Trophoblast cell (in vitro differentiated cells and primary cell): ENCODE measurements at regions not wholly inside any gene's neighbourhood (a gene's known extent, or its start where the extent isn't known, plus 50 kb on each side); places are given as distances from the start of the nearest gene placed in this dataset.

ENCODE experiments used
- DNase-seq, 2 donors: peaks; one replicate each; pipeline ENCODE4 v3.0.0-alpha.2; 2016
- H2AFZ ChIP-seq: 2 replicates; pipeline ENCODE4 v1.6.1; 2013; ENCODE audit warnings: low read length, moderate library complexity, mild to moderate bottlenecking; ENCODE audit not compliant: insufficient read depth, poor library complexity
- H2AK5ac ChIP-seq: 2 replicates; pipeline ENCODE4 v1.6.1; 2013; ENCODE audit warnings: mild to moderate bottlenecking, low read length
- H2BK120ac ChIP-seq: 2 replicates; pipeline ENCODE4 v1.6.1; 2013; ENCODE audit warnings: low read length, mild to moderate bottlenecking, moderate library complexity; ENCODE audit not compliant: insufficient read depth, poor library complexity
- H2BK12ac ChIP-seq: 2 replicates; pipeline ENCODE4 v1.6.1; 2013; ENCODE audit warnings: mild to moderate bottlenecking, low read length, moderate library complexity
- H2BK5ac ChIP-seq: 2 replicates; pipeline ENCODE4 v1.6.1; 2013; ENCODE audit warnings: low read length, low read depth, moderate library complexity, mild to moderate bottlenecking; ENCODE audit not compliant: poor library complexity
- H3K14ac ChIP-seq: 2 replicates; pipeline ENCODE4 v1.6.1; 2013; ENCODE audit warnings: mild to moderate bottlenecking, low read length
- H3K18ac ChIP-seq: 2 replicates; pipeline ENCODE4 v1.6.1; 2013; ENCODE audit warnings: mild to moderate bottlenecking, low read length
- H3K23ac ChIP-seq: 2 replicates; pipeline ENCODE4 v1.6.1; 2013; ENCODE audit warnings: low read length
- H3K27ac ChIP-seq: 2 replicates; pipeline ENCODE4 v1.5.1; 2013; ENCODE audit warnings: low read depth, mild to moderate bottlenecking, inconsistent platforms, low read length, moderate library complexity
- H3K27me3 ChIP-seq: 2 replicates; pipeline ENCODE4 v1.6.1; 2013; ENCODE audit warnings: inconsistent platforms, mild to moderate bottlenecking, low read length, moderate library complexity; ENCODE audit not compliant: insufficient read depth
- H3K36me3 ChIP-seq, 2 experiments: 1 replicate in 1 of 2; 2 replicates in 1 of 2; pipeline ENCODE4 v1.6.1; 2013; ENCODE audit warnings: low read length in 2 of 2, mild to moderate bottlenecking in 2 of 2, moderate library complexity in 1 of 2; ENCODE audit not compliant: insufficient read depth in 2 of 2, control insufficient read depth in 1 of 2
- H3K4ac ChIP-seq: 2 replicates; pipeline ENCODE4 v1.6.1; 2013; ENCODE audit warnings: low read depth, mild to moderate bottlenecking, low read length, moderate library complexity
- H3K4me1 ChIP-seq, 2 experiments: 1 replicate in 1 of 2; 2 replicates in 1 of 2; pipeline ENCODE4 v1.6.1; 2013; ENCODE audit warnings: low read length in 2 of 2, mild to moderate bottlenecking in 2 of 2, moderate library complexity in 1 of 2; ENCODE audit not compliant: insufficient read depth in 2 of 2, control insufficient read depth in 1 of 2
- H3K4me2 ChIP-seq: 2 replicates; pipeline ENCODE4 v1.6.1; 2013; ENCODE audit warnings: inconsistent platforms, mild to moderate bottlenecking, low read length, moderate library complexity
- H3K4me3 ChIP-seq: 2 replicates; pipeline ENCODE4 v1.5.1; 2013; ENCODE audit warnings: mild to moderate bottlenecking, low read depth, low read length, inconsistent platforms
- H3K79me1 ChIP-seq: one replicate; pipeline ENCODE4 v1.6.1; 2013; ENCODE audit warnings: low read length
- H3K79me2 ChIP-seq: 2 replicates; pipeline ENCODE4 v1.6.1; 2013; ENCODE audit warnings: low read length, mild to moderate bottlenecking; ENCODE audit not compliant: control insufficient read depth, insufficient read depth, poor library complexity
- H3K9ac ChIP-seq: 2 replicates; pipeline ENCODE4 v1.6.1; 2013; ENCODE audit warnings: mild to moderate bottlenecking, low read length
- H3K9me3 ChIP-seq: 2 replicates; pipeline ENCODE4 v1.6.1; 2013; ENCODE audit warnings: low read depth, mild to moderate bottlenecking, control low read depth, inconsistent platforms, low read length; ENCODE audit not compliant: insufficient read depth
- H4K12ac ChIP-seq: 2 replicates; pipeline ENCODE4 v1.6.1; 2013; ENCODE audit warnings: low read depth, mild to moderate bottlenecking, low read length, moderate library complexity
- H4K8ac ChIP-seq: 2 replicates; pipeline ENCODE4 v1.6.1; 2013; ENCODE audit warnings: low read depth, mild to moderate bottlenecking, low read length, moderate library complexity
- H4K91ac ChIP-seq: one replicate; pipeline ENCODE4 v1.6.1; 2013; ENCODE audit warnings: low read depth, mild to moderate bottlenecking, low read length, moderate library complexity
- WGBS: extraction: QIAGEN DNeasy Blood & Tissue Kit; methylation state at CpG from one replicate; pipeline ENCODE4 v1.1.7; 2013; ENCODE audit warnings: missing lambda C conversion rate; ENCODE audit not compliant: insufficient read length, insufficient coverage; ENCODE audit errors: extremely low coverage; 5-methylcytosine and 5-hydroxymethylcytosine counted together

DNA sequence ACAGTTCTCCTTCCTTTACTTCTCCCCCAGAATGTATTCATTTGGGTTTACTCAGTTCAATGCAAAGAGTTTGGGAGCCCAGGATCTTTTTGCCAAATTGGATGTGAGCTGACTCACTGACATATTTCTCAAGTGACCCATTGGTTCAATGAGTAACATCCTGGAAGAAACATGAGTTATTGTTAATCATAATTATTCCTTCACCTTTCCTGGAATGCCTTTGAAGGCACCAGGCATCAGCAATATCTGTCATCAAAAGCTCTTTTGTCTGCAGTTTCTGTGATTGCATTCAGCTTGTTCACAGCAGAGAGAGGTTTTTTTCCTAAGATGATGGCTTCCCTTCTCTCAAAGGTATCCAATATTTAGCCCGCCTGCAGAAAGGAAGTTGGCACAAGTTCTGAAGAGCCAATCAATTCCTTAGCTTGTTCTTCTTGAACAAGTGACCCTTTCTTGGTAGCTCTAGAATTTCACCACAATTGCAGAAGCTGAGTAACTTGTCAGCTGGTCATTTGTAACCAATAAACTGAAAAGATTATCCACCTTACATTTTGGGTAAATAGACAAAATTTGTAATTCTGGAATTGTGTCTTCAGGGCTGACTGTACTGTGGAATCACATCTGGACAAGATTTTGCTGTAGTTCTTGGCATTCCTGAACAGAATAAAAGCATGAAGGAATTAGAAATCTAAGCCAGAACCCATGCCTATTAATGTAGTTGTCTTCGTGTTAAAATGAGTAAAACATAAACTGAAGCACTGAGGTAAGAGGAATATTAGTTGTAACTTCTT lies 72.2 kb upstream of the TMEM17 start:
- H3K36me3 ChIP-seq: no peaks in the 10 kb centered on the region
- no peak overlapping the region for H3K14ac ChIP-seq
- H3K4me3 ChIP-seq: no peak overlapping the region
- no peak overlapping the region for H2BK12ac ChIP-seq
- no peaks in the 10 kb centered on the region for H3K79me1 ChIP-seq
- no peak overlapping the region for H4K8ac ChIP-seq
- no peak overlapping the region for H3K4ac ChIP-seq
- H2AK5ac ChIP-seq: no peak overlapping the region
- peaks cover 0 to 4% of the 10 kb centered on the region in 2 experiments for H3K4me1 ChIP-seq
- H2BK120ac ChIP-seq: no peak overlapping the region
- H2BK5ac ChIP-seq: no peak overlapping the region
- no peaks in the 10 kb centered on the region for H3K9me3 ChIP-seq
- H4K91ac ChIP-seq: no peak overlapping the region
- H3K4me2 ChIP-seq: no peak overlapping the region
- no CpG with 5 or more reads among the region's 2 CpGs for WGBS
- no peaks in the 10 kb centered on the region for H3K27me3 ChIP-seq
- H2AFZ ChIP-seq: no peak overlapping the region
- DNase-seq: peak; percentile 48 to 75
- no peaks in the 10 kb centered on the region for H3K79me2 ChIP-seq
- no peak overlapping the region for H4K12ac ChIP-seq
- H3K27ac ChIP-seq: no peak overlapping the region
- no peak overlapping the region for H3K23ac ChIP-seq
- H3K18ac ChIP-seq: no peak overlapping the region
- H3K9ac ChIP-seq: no peak overlapping the region

DNA sequence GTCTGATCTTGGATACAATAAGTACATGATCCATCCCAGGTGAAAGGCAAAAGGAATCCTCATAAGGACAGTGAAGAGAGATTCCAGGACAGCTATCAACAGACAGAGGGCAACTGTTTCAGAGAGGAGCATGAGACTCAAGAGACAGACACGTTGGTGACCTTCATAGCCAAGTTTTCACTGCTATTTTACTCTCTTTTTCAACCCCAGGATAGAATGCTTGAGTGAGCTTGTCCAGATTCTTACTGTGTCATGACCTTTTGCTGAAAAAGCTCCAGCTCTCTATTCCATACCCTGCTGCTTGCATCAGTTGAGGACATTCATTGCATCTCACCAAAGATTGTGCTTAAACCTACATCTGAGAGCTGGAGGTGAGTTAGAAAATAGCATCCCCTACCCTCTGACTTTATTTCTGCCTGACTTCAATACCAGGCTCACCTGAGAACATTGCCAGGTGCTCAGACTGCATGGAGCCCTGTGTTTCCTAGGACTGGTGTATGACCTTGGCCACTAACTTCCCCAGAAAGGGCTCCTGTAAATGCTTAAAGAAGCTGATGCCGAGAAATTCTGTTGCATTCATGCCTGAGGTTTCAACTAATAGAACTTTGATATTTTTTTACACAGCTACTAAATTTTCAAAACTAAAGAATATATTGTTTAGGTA lies 70.4 kb upstream of the TMEM17 start:
- Histone ChIP-seq H2BK12ac (no peak overlapping the region), H3K27me3 (no peaks in the 10 kb centered on the region), H2AFZ (no peak overlapping the region), H3K9ac (no peak overlapping the region), H4K8ac (no peak overlapping the region), H2BK5ac (no peak overlapping the region), H3K79me1 (no peaks in the 10 kb centered on the region), H3K18ac (no peak overlapping the region), H3K36me3 (no peaks in the 10 kb centered on the region), H2BK120ac (no peak overlapping the region), H3K4me3 (no peak overlapping the region), H3K14ac (no peak overlapping the region), H3K4ac (no peak overlapping the region), H4K91ac (no peak overlapping the region), H3K27ac (peak overlapping the region; percentile 20), H3K9me3 (no peaks in the 10 kb centered on the region), H4K12ac (no peak overlapping the region), H3K4me2 (no peak overlapping the region), H2AK5ac (no peak overlapping the region), H3K4me1 (peaks cover 0 to 4% of the 10 kb centered on the region in 2 experiments), H3K79me2 (no peaks in the 10 kb centered on the region), H3K23ac (no peak overlapping the region)
- WGBS: no CpG with 5 or more reads among the region's 2 CpGs
- DNase-seq: no peak

DNA sequence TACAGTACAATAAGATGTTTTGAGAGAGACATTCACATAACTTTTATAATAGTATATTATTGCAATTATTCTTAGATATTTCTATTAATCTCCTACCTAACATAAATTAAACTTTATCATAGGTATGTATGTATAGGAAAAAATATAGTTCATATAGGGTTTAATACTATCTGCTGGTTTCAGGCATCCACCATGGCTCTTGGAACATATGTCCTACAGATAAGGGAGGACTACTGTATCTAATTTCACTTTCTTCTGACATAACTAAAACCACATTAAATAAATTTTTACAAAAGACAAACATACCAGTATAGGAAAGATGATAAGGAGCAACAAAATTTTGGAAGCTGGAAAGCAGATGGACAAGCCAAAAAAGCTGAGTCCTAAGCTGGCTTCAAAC lies 67.9 kb upstream of the TMEM17 start:
- Histone ChIP-seq H2AK5ac (no peak overlapping the region), H3K14ac (no peak overlapping the region), H3K27me3 (peaks cover 5% of the 10 kb centered on the region), H3K23ac (no peak overlapping the region), H3K4me2 (no peak overlapping the region), H4K8ac (no peak overlapping the region), H2BK12ac (no peak overlapping the region), H3K4ac (no peak overlapping the region), H2BK5ac (no peak overlapping the region), H3K9ac (no peak overlapping the region), H3K27ac (no peak overlapping the region), H3K4me3 (no peak overlapping the region), H3K79me2 (no peaks in the 10 kb centered on the region), H4K12ac (no peak overlapping the region), H2AFZ (no peak overlapping the region), H3K36me3 (no peaks in the 10 kb centered on the region), H4K91ac (no peak overlapping the region), H3K79me1 (no peaks in the 10 kb centered on the region), H2BK120ac (no peak overlapping the region), H3K4me1 (peaks cover 4 to 9% of the 10 kb centered on the region in 2 experiments), H3K18ac (no peak overlapping the region), H3K9me3 (peaks cover 2% of the 10 kb centered on the region)
- no peak for DNase-seq

DNA sequence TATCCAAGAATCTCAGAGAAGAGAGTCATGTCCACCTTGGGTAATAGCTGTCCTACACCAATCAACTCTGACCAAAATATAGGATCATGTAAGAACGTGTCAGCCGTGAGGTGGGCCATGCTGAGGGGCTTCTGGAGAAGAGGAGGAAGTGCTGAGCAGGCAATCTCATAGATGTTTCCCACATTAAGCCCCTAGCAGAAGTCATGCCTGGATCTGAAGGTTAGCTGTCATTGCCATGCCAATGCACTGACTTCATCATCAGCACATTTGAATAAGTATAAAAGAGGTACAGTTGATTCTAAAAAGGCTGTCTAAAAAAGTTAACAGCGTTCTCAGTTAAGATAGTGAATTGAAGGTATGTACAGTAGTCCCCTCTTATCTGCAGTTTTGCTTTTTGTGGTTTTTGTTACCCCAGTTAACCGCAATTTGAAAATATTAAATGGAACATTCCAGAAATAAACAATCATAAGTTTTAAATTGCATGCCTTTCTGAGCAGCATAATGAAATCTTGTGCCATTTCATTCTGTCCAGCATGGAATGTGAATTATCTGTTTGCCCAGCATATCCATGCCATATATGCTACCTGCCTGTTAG lies 67.2 kb upstream of the TMEM17 start:
- Histone ChIP-seq H3K4me3 (no peak overlapping the region), H3K4me2 (no peak overlapping the region), H2BK12ac (no peak overlapping the region), H4K12ac (no peak overlapping the region), H2BK120ac (no peak overlapping the region), H3K79me1 (no peaks in the 10 kb centered on the region), H3K9ac (no peak overlapping the region), H3K27ac (no peak overlapping the region), H3K4ac (no peak overlapping the region), H2AK5ac (no peak overlapping the region), H3K27me3 (peaks cover 5% of the 10 kb centered on the region), H3K4me1 (peaks cover 4 to 9% of the 10 kb centered on the region in 2 experiments), H3K9me3 (peaks cover 2% of the 10 kb centered on the region), H3K79me2 (no peaks in the 10 kb centered on the region), H3K14ac (no peak overlapping the region), H3K36me3 (no peaks in the 10 kb centered on the region), H3K18ac (no peak overlapping the region), H4K91ac (no peak overlapping the region), H3K23ac (no peak overlapping the region), H2BK5ac (no peak overlapping the region), H2AFZ (no peak overlapping the region), H4K8ac (no peak overlapping the region)
- no peak for DNase-seq
- no CpG with 5 or more reads among the region's 4 CpGs for WGBS
